HEK293T (cell line): ENCODE measurements at regions not wholly inside any gene's neighbourhood (a gene's known extent, or its start where the extent isn't known, plus 50 kb on each side); places are given as distances from the start of the nearest gene placed in this dataset.

Source experiments
- ARNT ChIP-seq: fragments of 450-650 bp; IDR thresholded peaks from 2 replicates; pipeline ENCODE4 v1.6.1; 2017; ENCODE audit warnings: mild to moderate bottlenecking
- FOXA1 ChIP-seq: fragments of 450-650 bp; IDR thresholded peaks from 2 replicates; pipeline ENCODE4 v1.6.1; 2016; ENCODE audit warnings: mild to moderate bottlenecking
- SP1 ChIP-seq: fragments of 450-650 bp; IDR thresholded peaks from 2 replicates; pipeline ENCODE4 v1.6.1; 2017
- SUZ12 ChIP-seq: fragments of 450-650 bp; IDR thresholded peaks from 2 replicates; pipeline ENCODE4 v1.6.1; 2016; ENCODE audit warnings: mild to moderate bottlenecking

DNA sequence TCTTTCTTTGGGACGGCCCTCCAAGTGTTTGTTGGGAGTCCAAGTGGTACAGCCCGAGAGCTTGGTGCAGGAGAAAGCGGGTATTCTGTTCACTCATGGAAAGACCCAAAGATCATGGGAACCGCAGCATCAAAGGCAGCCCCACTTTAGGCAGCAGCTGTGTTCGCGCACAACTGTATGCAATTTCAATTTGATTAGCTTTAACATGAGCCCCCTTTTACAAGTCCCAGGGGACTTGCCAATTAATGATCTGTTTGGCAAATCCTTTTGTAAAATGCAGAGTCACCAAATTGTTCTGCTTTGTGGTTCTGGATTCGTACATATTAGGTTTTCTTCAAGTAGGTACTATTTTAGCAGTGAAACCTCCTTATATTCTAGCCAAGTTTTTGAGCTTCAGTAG is 217.7 kb downstream of the AACS start:
- TF ChIP-seq SP1 (no peak), FOXA1 (no peak), ARNT (no peak), SUZ12 (no peak)
